GM23248 (cell line): ENCODE measurements at regions not wholly inside any gene's neighbourhood (a gene's known extent, or its start where the extent isn't known, plus 50 kb on each side); places are given as distances from the start of the nearest gene placed in this dataset.
A peak's percentile ranks its signal among the peaks of the same experiment; 100 is the strongest.

Experiments
- DNase-seq: peaks from one replicate; pipeline ENCODE4 v3.0.0-alpha.2; 2015
- H2AFZ ChIP-seq: fragments of 200-600 bp; sonication (generic); 2 replicates; pipeline ENCODE4 v1.6.1; 2016; ENCODE audit warnings: antibody characterized with exemption
- H3F3A ChIP-seq: fragments of 200-600 bp; sonication (generic); 2 replicates; pipeline ENCODE4 v1.6.1; 2016; ENCODE audit warnings: mild to moderate bottlenecking, antibody characterized with exemption, mixed run types; ENCODE audit not compliant: insufficient read depth
- H3K27ac ChIP-seq: fragments of 200-600 bp; sonication (generic); 2 replicates; pipeline ENCODE4 v1.5.1; 2016; ENCODE audit warnings: mild to moderate bottlenecking
- H3K27me3 ChIP-seq: fragments of 200-600 bp; sonication (generic); replicated peaks from 2 replicates; pipeline ENCODE4 v1.6.1; 2016; ENCODE audit warnings: mild to moderate bottlenecking; ENCODE audit not compliant: insufficient read depth
- H3K36me3 ChIP-seq: fragments of 200-600 bp; sonication (generic); 2 replicates; pipeline ENCODE4 v1.6.1; 2016; ENCODE audit warnings: low read depth, mild to moderate bottlenecking
- H3K4me1 ChIP-seq: fragments of 200-600 bp; sonication (generic); 2 replicates; pipeline ENCODE4 v1.6.1; 2016; ENCODE audit warnings: mild to moderate bottlenecking; ENCODE audit not compliant: insufficient read depth
- H3K4me2 ChIP-seq: fragments of 200-600 bp; sonication (generic); one replicate; pipeline ENCODE4 v1.6.1; 2016; ENCODE audit warnings: mild to moderate bottlenecking; ENCODE audit not compliant: unreplicated experiment
- H3K4me3 ChIP-seq: fragments of 200-600 bp; sonication (generic); 2 replicates; pipeline ENCODE4 v1.5.1; 2016; ENCODE audit warnings: mild to moderate bottlenecking
- H3K79me2 ChIP-seq: fragments of 200-600 bp; sonication (generic); 2 replicates; pipeline ENCODE4 v1.6.1; 2016; ENCODE audit warnings: mild to moderate bottlenecking; ENCODE audit not compliant: insufficient read depth
- H3K9ac ChIP-seq: fragments of 200-600 bp; sonication (generic); 2 replicates; pipeline ENCODE4 v1.6.1; 2016; ENCODE audit warnings: mild to moderate bottlenecking
- H3K9me2 ChIP-seq: fragments of 200-600 bp; sonication (generic); 2 replicates; pipeline ENCODE4 v1.6.1; 2016; ENCODE audit warnings: mixed run types, mild to moderate bottlenecking, moderate library complexity; ENCODE audit not compliant: insufficient read depth
- H3K9me3 ChIP-seq: fragments of 200-600 bp; sonication (generic); one replicate; pipeline ENCODE4 v1.6.1; 2017; ENCODE audit warnings: low read depth
- H4K20me1 ChIP-seq: fragments of 200-600 bp; sonication (generic); 2 replicates; pipeline ENCODE4 v1.6.0; 2016; ENCODE audit not compliant: insufficient read depth
- EZH2 ChIP-seq: fragments of 200-600 bp; sonication (generic); IDR thresholded peaks from 2 replicates; pipeline ENCODE4 v1.6.1; 2018; ENCODE audit warnings: antibody characterized with exemption, mild to moderate bottlenecking; ENCODE audit not compliant: insufficient read depth, poor library complexity, severe bottlenecking
- EZH2phosphoT487 ChIP-seq: fragments of 200-600 bp; sonication (generic); IDR thresholded peaks from 2 replicates; pipeline ENCODE4 v1.6.1; 2018; ENCODE audit warnings: antibody characterized with exemption, moderate library complexity, mild to moderate bottlenecking, low read depth; ENCODE audit not compliant: insufficient read depth
- WGBS, 2 experiments: methylation state at CpG; one replicate each; pipeline ENCODE4 v1.1.6; 2015 to 2017; ENCODE audit warnings: low lambda C conversion rate in 2 of 2, low coverage in 1 of 2; ENCODE audit errors: missing lambda C conversion rate in 2 of 2; 5-methylcytosine and 5-hydroxymethylcytosine counted together
- in situ Hi-C: fragments of 300-500 bp; cut with MboI; formaldehyde crosslinking; loops from 2 replicates; pipeline ENCODE4 v1.15.0; 2020

DNA sequence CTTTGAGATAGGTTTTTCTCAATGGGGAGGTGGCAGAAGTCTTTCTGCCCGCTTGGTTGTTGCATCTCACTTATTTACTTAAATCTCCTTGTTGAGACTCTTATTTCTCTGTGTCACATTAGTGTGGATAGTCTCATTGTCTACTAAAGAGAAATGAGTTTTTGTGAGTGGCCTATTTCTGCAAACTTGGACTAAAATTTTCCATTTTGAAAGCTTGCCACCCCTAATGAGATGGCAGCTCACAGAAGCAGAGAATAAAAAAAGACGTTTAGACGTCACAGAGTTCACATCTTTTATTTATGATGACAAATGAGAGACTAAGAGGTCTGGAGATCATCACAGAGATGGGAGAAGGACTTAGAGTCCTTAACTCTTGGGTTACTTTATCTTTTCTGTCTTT lies 262.7 kb upstream of the PHYHIPL start:
- no peaks in the 10 kb centered on the region for H3K36me3 ChIP-seq
- TF ChIP-seq EZH2phosphoT487 (no peak), EZH2 (no peak)
- no peaks in the 10 kb centered on the region for H3K27me3 ChIP-seq
- H3K4me2 ChIP-seq, result no peak overlapping the region
- no peak for DNase-seq
- no peak overlapping the region for H3K27ac ChIP-seq
- H2AFZ ChIP-seq, result no peak overlapping the region
- no peak overlapping the region for H3K9ac ChIP-seq
- no peaks in the 10 kb centered on the region for H3K9me3 ChIP-seq
- H4K20me1 ChIP-seq, result no peaks in the 10 kb centered on the region
- H3K79me2 ChIP-seq, result no peaks in the 10 kb centered on the region
- H3K4me1 ChIP-seq, result peaks cover 8% of the 10 kb centered on the region
- H3F3A ChIP-seq, result peaks cover 15% of the 10 kb centered on the region
- WGBS, 2 experiments, result 44 to 47% methylated on average over 3 of the region's 3 CpGs
- H3K9me2 ChIP-seq, result no peaks in the 10 kb centered on the region
- in situ Hi-C loops, result no loop called here
- H3K4me3 ChIP-seq, result no peak overlapping the region

GRCh38 chr10:58918887-58919286 lies 257.6 kb upstream of the PHYHIPL start:
- H3K4me1 ChIP-seq, result peaks cover 29% of the 10 kb centered on the region
- in situ Hi-C loops, result no loop called here
- no peaks in the 10 kb centered on the region for H3K79me2 ChIP-seq
- no peaks in the 10 kb centered on the region for H3K36me3 ChIP-seq
- no peak overlapping the region for H3K4me3 ChIP-seq
- H3F3A ChIP-seq, result peaks cover 29% of the 10 kb centered on the region; the same call in 1 of the 2 replicates
- H4K20me1 ChIP-seq, result no peaks in the 10 kb centered on the region
- H3K27ac ChIP-seq, result no peak overlapping the region
- no peaks in the 10 kb centered on the region for H3K27me3 ChIP-seq
- no peaks in the 10 kb centered on the region for H3K9me3 ChIP-seq
- no peak overlapping the region for H3K9ac ChIP-seq
- H2AFZ ChIP-seq, result no peak overlapping the region
- no peaks in the 10 kb centered on the region for H3K9me2 ChIP-seq
- H3K4me2 ChIP-seq, result no peak overlapping the region
- no peak for DNase-seq
- WGBS, 2 experiments, result 95 to 98% methylated on average over 2 of the region's 2 CpGs
- TF ChIP-seq EZH2phosphoT487, result no peak
- TF ChIP-seq EZH2, result no peak

DNA sequence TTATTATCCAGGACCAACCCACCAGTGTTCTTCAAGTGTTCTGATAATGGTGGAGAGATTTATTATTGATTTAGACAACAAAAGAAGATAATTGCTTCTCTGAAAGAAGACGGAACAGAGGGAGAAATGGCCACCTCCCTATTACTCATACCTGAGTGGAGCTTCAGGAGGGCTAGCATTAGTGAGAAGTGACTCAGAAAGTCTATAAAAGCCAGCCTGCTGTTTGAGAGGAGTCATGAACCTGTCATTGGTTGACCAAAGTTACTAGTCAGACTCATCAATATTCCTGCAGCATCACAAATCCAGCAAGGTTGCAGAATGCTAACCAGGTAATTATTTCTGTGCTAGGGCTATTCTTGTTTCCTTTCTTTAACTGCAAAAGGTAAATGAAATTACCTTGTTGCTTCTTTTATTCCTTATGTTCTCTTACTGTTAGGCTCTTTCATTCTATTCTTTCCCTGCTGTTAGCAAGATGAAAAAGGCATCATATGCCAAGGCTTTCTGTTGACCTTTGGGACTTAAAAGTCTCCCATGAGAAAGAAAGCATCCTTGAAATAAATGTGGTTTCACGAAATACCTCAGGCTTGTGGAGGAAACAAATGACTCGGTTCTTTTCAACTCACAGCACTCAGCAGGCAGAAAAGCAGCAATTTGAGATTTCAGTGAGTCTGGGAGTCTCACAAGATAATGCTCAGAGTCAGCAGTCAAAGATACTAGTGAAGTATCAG lies 256.4 kb upstream of the PHYHIPL start:
- H3K36me3 ChIP-seq, result no peaks in the 10 kb centered on the region
- 0 to 6% methylated on average over 3 of the region's 3 CpGs for WGBS, 2 experiments
- no peaks in the 10 kb centered on the region for H3K79me2 ChIP-seq
- H3K4me3 ChIP-seq, result peak overlapping the region; percentile 21
- H3K4me1 ChIP-seq, result peaks cover 29% of the 10 kb centered on the region
- H3K27me3 ChIP-seq, result no peaks in the 10 kb centered on the region
- peak overlapping the region; percentile 51; the same call in 1 of the 2 replicates for H2AFZ ChIP-seq
- peak; percentile 94 for DNase-seq
- peaks cover 29% of the 10 kb centered on the region; the same call in 1 of the 2 replicates for H3F3A ChIP-seq
- no peaks in the 10 kb centered on the region for H4K20me1 ChIP-seq
- peak overlapping the region; percentile 77 for H3K27ac ChIP-seq
- H3K9me3 ChIP-seq, result no peaks in the 10 kb centered on the region
- H3K4me2 ChIP-seq, result peak overlapping the region; percentile 70
- in situ Hi-C loops, result no loop called here
- H3K9ac ChIP-seq, result peak overlapping the region; percentile 52
- TF ChIP-seq EZH2 (no peak), EZH2phosphoT487 (0 out of 2 replicates have a peak, but pooled peaks have one; percentile 46)
- no peaks in the 10 kb centered on the region for H3K9me2 ChIP-seq

GRCh38 chr10:58920655-58921003 lies 255.8 kb upstream of the PHYHIPL start:
- peak overlapping the region; percentile 52 for H3K9ac ChIP-seq
- peak overlapping the region; percentile 77 for H3K27ac ChIP-seq
- H4K20me1 ChIP-seq, result no peaks in the 10 kb centered on the region
- peaks cover 29% of the 10 kb centered on the region for H3K4me1 ChIP-seq
- no peaks in the 10 kb centered on the region for H3K9me2 ChIP-seq
- H3K79me2 ChIP-seq, result no peaks in the 10 kb centered on the region
- peak overlapping the region; percentile 51; the same call in 1 of the 2 replicates for H2AFZ ChIP-seq
- TF ChIP-seq EZH2phosphoT487, result no peak
- no peak for TF ChIP-seq EZH2
- no peaks in the 10 kb centered on the region for H3K27me3 ChIP-seq
- DNase-seq, result no peak
- H3K9me3 ChIP-seq, result no peaks in the 10 kb centered on the region
- in situ Hi-C loops, result no loop called here
- H3K4me3 ChIP-seq, result peak overlapping the region; percentile 21
- peak overlapping the region; percentile 70 for H3K4me2 ChIP-seq
- no peaks in the 10 kb centered on the region for H3K36me3 ChIP-seq
- H3F3A ChIP-seq, result peaks cover 29% of the 10 kb centered on the region; the same call in 1 of the 2 replicates
